ENCODE measurements at regions not wholly inside any gene's neighbourhood (a gene's known extent, or its start where the extent isn't known, plus 50 kb on each side); places are given as distances from the start of the nearest gene placed in this dataset.

GRCh38 chr15:66851311-66852063 lies 149.5 kb downstream of the SMAD6 start (continued):
- TF ChIP-seq ZBTB49 (CRISPR knock-in tag; IDR thresholded peaks at IDR 0.05; ENCODE audit: borderline replicate concordance): no peak
- TF ChIP-seq GATAD2A (IDR thresholded peaks at IDR 0.05): no peak
- TF ChIP-seq ZHX1 (conservative IDR thresholded peaks at IDR 0.05; ENCODE audit: low read length): no peak
- TF ChIP-seq ZEB2 (IDR thresholded peaks at IDR 0.05): no peak
- TF ChIP-seq KLF10 (CRISPR knock-in tag; IDR thresholded peaks at IDR 0.05): no peak
- no peak for TF ChIP-seq PHB2 (IDR thresholded peaks at IDR 0.05; ENCODE audit: low read depth)
- no peak for TF ChIP-seq ZNF407 (IDR thresholded peaks at IDR 0.05; ENCODE audit: low read depth)
- peak; percentile 64 to 72 for TF ChIP-seq NRF1 (conservative IDR thresholded peaks at IDR 0.05 in 1 of 2, IDR thresholded peaks at IDR 0.05 in 1 of 2)
- TF ChIP-seq FOXK2 (conservative IDR thresholded peaks at IDR 0.05 in 1 of 2, IDR thresholded peaks at IDR 0.05 in 1 of 2; ENCODE audit: low read depth in 2 of 2): no peak
- TF ChIP-seq ASH1L (IDR thresholded peaks at IDR 0.05; ENCODE audit: borderline replicate concordance, low read depth, partially characterized antibody): no peak
- TF ChIP-seq MLX (CRISPR knock-in tag; conservative IDR thresholded peaks at IDR 0.05): no peak
